ENCODE measurements at regions not wholly inside any gene's neighbourhood (a gene's known extent, or its start where the extent isn't known, plus 50 kb on each side); places are given as distances from the start of the nearest gene placed in this dataset.

- H3K18ac ChIP-seq (ENCODE audit: extremely low read depth, low read length), result no peak overlapping the region
- H3K79me1 ChIP-seq (ENCODE audit: low read depth, low read length), result no peaks in the 10 kb centered on the region
- H4K5ac ChIP-seq (ENCODE audit: insufficient read length, low read depth, low read length), result no peak overlapping the region
- H3K9me3 ChIP-seq (ENCODE audit: insufficient read depth in 2 of 2, low read depth in 1 of 2, low read length in 1 of 2), result no peaks in the 10 kb centered on the region
- TF ChIP-seq RXRA (IDR thresholded peaks at IDR 0.05; ENCODE audit: insufficient read depth, low read depth, low read length) (no peak), MAX (IDR thresholded peaks at IDR 0.05) (no peak), FOSL1 (IDR thresholded peaks at IDR 0.05; ENCODE audit: insufficient read depth, low read depth, low read length) (no peak), SP4 (IDR thresholded peaks at IDR 0.05; ENCODE audit: low read length) (no peak), BACH1 (IDR thresholded peaks at IDR 0.05; ENCODE audit: low read length) (no peak), NANOG (IDR thresholded peaks at IDR 0.05; ENCODE audit: insufficient read depth, low read depth, low read length, poor library complexity, severe bottlenecking) (no peak), CHD2 (IDR thresholded peaks at IDR 0.05; ENCODE audit: low read length) (no peak), CTCF (IDR thresholded peaks at IDR 0.05; ENCODE audit: control extremely low read depth in 1 of 3, insufficient read depth in 1 of 3, low read depth in 1 of 3, low read length in 3 of 3) (no peak), JUN (IDR thresholded peaks at IDR 0.05; ENCODE audit: low read depth, low read length) (no peak), CHD1 (IDR thresholded peaks at IDR 0.05; ENCODE audit: low read depth, low read length) (no peak)
- no peak overlapping the region for H4K91ac ChIP-seq (replicated peaks; ENCODE audit: insufficient read length, low read length)
- no peak overlapping the region for H2BK5ac ChIP-seq (ENCODE audit: low read depth, low read length)
- no peak overlapping the region for H3K14ac ChIP-seq (ENCODE audit: insufficient read length)
- DNase-seq (ENCODE audit: low read depth in 1 of 2, low spot score in 2 of 2), result peak in 1 of 2 experiments; percentile 27
- H3K4me1 ChIP-seq (replicated peaks in 1 of 4; ENCODE audit: control insufficient read depth in 3 of 4, insufficient read depth in 4 of 4, low read length in 3 of 4), result no peaks in the 10 kb centered on the region
- ChIA-PET POLR2A (ENCODE audit: partially characterized antibody) (no interaction called here), CTCF (ENCODE audit: partially characterized antibody) (interaction anchor here (1.0 to 1.4 kb wide), 2 partner anchors 9 to 1109 kb away, joined by 3 read pairs; no protein-coding TSS in a partner anchor)
- 95% methylated on average over 6 of the region's 6 CpGs; no CpG with 5 or more reads in 1 of the 2 experiments for WGBS, 2 experiments (ENCODE audit: extremely low coverage in 1 of 2, insufficient coverage in 1 of 2, insufficient read length in 1 of 2, insufficient replicate concordance in 2 of 2, low coverage in 1 of 2, low lambda C conversion rate in 2 of 2, missing lambda C conversion rate in 1 of 2)
- H3K23ac ChIP-seq (ENCODE audit: insufficient read length), result no peak overlapping the region
- H4K20me1 ChIP-seq (replicated peaks in 1 of 2; ENCODE audit: control insufficient read depth in 1 of 2, insufficient read depth in 2 of 2, low read length in 2 of 2), result no peaks in the 10 kb centered on the region
- no peaks in the 10 kb centered on the region for H3K79me2 ChIP-seq (ENCODE audit: control insufficient read depth in 1 of 2, insufficient read depth in 2 of 2, low read length in 2 of 2)
- no peak overlapping the region for H2BK20ac ChIP-seq (ENCODE audit: low read length)
- no peak for FAIRE-seq
- no peak overlapping the region for H3K56ac ChIP-seq (replicated peaks; ENCODE audit: insufficient read length, low read depth, low read length)
- H3K27ac ChIP-seq (ENCODE audit: low read depth, low read length), result no peak overlapping the region
- H3K4me3 ChIP-seq (ENCODE audit: extremely low read depth in 1 of 4, insufficient read depth in 2 of 4, low read depth in 3 of 4, low read length in 4 of 4), result no peak overlapping the region
- H2AK5ac ChIP-seq (ENCODE audit: low read depth, low read length), result no peak overlapping the region
- H4K8ac ChIP-seq (ENCODE audit: extremely low read depth, insufficient read depth, low read length), result no peak overlapping the region
- no peak overlapping the region for H2AFZ ChIP-seq (ENCODE audit: low read length)
- H3K23me2 ChIP-seq (ENCODE audit: low read depth, low read length), result no peaks in the 10 kb centered on the region
- no peak overlapping the region for H2BK15ac ChIP-seq (ENCODE audit: low read length)
- no peak overlapping the region for H2BK12ac ChIP-seq (ENCODE audit: low read depth, low read length)
- H3K27me3 ChIP-seq (replicated peaks in 1 of 4; ENCODE audit: control insufficient read depth in 3 of 4, extremely low read depth in 1 of 4, insufficient read depth in 3 of 4, low read length in 3 of 4), result no peaks in the 10 kb centered on the region; a peak in 1 of 7 replicates
- H3K36me3 ChIP-seq (ENCODE audit: control insufficient read depth in 2 of 4, insufficient read depth in 4 of 4, low read length in 3 of 4), result no peaks in the 10 kb centered on the region
- H3K4me2 ChIP-seq (ENCODE audit: insufficient read depth in 1 of 2, low read depth in 2 of 2, low read length in 2 of 2), result no peak overlapping the region
- no peak overlapping the region for H3K4ac ChIP-seq (replicated peaks; ENCODE audit: insufficient read length, low read depth, low read length)
- no peak overlapping the region for H2BK120ac ChIP-seq (replicated peaks; ENCODE audit: low read depth, low read length)
- no peak overlapping the region for H3K9ac ChIP-seq (replicated peaks in 1 of 4; ENCODE audit: extremely low read depth in 1 of 4, low read depth in 3 of 4, low read length in 3 of 4)
These were observed 112.3 kb upstream of the ZNF507 start for GRCh38 chr19:32233091-32233490.
